ENCODE measurements at regions not wholly inside any gene's neighbourhood (a gene's known extent, or its start where the extent isn't known, plus 50 kb on each side); places are given as distances from the start of the nearest gene placed in this dataset.

DNA sequence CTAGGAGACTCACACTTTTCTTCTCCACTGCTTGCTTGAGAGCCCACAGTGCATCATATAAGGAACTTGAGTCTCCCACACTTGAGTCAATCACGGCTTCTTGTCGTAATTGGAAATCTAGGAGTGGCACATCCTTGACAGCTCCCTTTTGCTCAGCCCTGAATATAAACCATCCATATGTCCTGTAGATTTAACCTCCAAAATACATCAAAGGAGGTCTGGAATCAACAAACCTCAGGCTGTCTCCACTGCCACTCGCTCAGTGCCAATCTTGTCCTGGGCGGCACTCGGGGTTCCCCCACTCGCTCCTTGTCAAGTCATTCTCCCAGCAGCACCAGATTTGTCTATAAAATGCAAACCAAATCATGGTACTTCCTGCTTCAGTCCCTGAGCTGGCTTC, 84.4 kb upstream of the UQCRFS1 start:
- TF ChIP-seq, protein P1, sequence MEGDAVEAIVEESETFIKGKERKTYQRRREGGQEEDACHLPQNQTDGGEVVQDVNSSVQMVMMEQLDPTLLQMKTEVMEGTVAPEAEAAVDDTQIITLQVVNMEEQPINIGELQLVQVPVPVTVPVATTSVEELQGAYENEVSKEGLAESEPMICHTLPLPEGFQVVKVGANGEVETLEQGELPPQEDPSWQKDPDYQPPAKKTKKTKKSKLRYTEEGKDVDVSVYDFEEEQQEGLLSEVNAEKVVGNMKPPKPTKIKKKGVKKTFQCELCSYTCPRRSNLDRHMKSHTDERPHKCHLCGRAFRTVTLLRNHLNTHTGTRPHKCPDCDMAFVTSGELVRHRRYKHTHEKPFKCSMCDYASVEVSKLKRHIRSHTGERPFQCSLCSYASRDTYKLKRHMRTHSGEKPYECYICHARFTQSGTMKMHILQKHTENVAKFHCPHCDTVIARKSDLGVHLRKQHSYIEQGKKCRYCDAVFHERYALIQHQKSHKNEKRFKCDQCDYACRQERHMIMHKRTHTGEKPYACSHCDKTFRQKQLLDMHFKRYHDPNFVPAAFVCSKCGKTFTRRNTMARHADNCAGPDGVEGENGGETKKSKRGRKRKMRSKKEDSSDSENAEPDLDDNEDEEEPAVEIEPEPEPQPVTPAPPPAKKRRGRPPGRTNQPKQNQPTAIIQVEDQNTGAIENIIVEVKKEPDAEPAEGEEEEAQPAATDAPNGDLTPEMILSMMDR (IDR thresholded peaks at IDR 0.05; ENCODE audit: low read length, missing control alignments): no peak
- DNase-seq (ENCODE audit: low read depth): no peak
- H3K4me3 ChIP-seq (replicated peaks; ENCODE audit: low read depth, low read length): no peak overlapping the region

DNA sequence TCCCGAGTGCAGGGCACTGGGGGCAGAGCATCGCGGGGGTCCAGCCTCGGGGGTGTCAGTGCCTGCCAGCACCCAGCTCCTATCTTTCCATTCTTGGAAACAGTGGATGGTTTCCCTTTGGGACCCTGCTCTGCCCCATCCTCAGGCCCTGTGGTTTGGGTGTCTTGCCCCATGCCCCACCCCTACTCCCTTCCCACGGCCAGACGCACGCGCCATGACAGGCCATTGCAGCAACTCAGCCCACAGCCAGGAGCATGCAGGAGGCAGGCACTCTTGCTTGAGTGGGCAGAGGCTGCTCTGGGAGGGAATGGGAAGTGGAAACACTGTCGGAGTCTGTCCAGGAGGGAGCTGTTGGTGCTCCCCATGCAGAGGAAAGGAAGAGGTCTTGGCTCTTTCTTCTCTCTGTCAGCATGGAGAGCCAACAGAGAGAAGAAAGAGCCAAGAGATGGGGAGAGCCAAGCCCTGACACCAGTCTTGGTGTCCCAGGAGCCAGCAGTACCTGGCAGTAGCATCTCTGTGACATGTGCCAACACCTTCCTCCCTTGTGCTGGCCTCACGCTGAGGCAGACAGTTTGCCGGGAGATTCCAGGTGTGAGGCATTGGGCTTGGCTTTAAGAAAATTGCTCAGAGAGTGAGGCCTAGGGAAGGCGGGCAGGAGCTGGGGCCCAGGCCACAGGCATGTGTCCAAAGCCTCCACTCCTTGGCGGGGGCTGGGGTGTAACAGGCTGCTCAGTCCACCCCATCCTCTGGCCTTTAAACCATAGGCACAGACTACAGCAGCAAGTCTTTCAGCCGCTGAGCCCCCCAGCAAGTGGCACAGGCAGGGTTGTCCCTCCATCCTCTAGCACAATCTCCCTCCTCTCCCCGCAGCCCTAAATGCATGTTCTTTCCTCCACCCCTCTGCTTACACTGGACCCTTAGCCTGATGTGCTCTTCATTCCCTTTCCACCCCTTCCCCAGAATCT, 86.7 kb upstream of the UQCRFS1 start:
- H3K4me3 ChIP-seq (replicated peaks; ENCODE audit: low read depth, low read length): no peak overlapping the region
- TF ChIP-seq, protein P1 (IDR thresholded peaks at IDR 0.05; ENCODE audit: low read length, missing control alignments): no peak
- DNase-seq (ENCODE audit: low read depth): no peak

DNA sequence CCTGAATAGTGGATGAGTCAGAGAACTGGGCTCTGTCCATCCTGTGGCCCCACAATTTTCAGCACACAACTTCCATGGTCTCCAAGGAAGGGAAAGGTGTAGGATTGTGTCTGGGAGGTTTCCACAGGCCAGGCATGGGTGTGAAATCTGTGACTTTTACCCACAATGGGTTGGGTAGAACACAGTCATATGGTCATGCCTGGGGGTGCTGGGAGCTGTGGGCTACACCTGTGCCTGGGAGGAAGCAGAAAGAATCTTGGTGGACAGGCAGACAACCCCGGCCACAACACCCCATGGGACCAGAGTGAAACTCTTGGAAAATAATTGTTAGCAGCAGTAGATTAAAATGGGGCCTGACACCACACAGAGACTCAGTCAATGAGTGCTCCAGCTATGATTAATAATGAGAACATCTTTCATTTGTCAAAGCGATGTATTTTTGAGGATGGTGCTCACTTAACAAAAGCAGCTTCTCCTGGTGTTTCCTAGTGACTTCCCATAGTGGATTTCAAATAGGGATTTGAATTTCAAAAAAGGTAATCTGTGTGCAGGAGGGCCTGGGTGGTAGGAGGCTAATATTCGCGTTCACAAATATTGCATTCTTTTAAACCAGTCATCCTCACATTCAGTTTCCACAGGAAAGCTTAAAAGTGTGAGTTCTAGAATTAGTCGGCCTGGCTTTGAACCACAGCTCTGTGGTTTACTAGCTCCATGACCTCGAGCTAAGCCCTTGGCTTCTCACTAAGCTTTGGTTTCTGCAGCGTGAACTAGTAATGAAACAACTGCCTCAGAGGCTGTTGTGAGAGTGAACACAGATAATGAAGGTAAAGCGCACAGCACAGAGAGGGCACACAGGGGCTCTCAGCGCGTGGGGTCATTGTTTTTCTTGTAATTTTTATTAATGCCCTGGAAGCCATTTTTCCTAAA, 89.3 kb upstream of the UQCRFS1 start:
- H3K4me3 ChIP-seq (replicated peaks; ENCODE audit: low read depth, low read length): no peak overlapping the region
- DNase-seq (ENCODE audit: low read depth): no peak
- TF ChIP-seq, protein P1 (IDR thresholded peaks at IDR 0.05; ENCODE audit: low read length, missing control alignments): no peak

DNA sequence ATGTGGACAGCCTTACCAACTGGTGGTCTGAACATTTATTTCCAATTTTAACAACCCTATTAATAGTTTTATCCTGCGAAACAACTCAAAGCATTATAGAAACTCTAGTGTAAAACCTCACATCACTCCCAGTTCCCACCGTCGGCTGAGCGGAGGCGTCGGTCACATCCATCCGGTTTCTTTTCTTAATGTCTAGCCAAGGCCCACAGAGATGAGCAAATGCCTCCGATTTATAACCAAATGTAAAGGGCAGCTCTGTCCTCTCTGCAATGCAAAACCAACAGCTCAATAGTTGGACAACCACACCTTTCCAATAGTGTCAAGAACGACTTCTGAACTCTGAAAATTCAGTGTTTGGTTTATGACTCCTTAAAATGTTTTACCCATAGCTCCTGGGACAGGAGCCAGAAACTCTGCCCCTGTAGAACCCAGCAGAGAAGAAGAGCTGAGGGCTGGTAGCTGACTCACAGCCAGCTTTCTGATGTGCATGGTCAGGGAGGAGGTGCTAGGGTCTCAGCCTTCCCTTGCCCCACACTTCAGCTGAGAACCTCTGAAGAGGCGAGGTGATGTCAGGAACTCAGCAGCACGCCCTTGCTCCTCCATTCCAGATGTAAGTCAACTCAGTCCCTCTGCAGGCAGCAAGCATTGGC, 90.2 kb upstream of the UQCRFS1 start:
- TF ChIP-seq, protein P1 (IDR thresholded peaks at IDR 0.05; ENCODE audit: low read length, missing control alignments): no peak
- H3K4me3 ChIP-seq (replicated peaks; ENCODE audit: low read depth, low read length): no peak overlapping the region
- DNase-seq (ENCODE audit: low read depth): no peak

DNA sequence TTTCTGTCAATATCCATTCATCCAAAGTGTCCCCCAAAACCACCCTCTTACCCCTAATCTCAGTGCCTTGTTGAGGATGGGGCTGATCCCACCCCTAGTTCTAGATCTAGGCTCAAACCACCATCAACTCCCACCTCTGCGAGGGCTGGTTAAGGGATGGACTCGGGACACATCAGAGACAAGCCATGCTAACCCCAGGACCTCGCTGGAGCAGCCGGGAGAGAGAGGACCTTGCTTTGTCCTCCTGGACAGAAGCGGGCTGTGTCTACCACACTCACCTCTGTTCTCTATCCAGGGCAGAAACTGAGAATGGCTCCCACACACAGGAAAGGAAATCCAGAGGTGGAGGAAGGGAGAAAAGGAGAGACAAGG, 90.8 kb upstream of the UQCRFS1 start:
- no peak for DNase-seq (ENCODE audit: low read depth)
- H3K4me3 ChIP-seq (replicated peaks; ENCODE audit: low read depth, low read length): no peak overlapping the region
- TF ChIP-seq, protein P1 (IDR thresholded peaks at IDR 0.05; ENCODE audit: low read length, missing control alignments): no peak

DNA sequence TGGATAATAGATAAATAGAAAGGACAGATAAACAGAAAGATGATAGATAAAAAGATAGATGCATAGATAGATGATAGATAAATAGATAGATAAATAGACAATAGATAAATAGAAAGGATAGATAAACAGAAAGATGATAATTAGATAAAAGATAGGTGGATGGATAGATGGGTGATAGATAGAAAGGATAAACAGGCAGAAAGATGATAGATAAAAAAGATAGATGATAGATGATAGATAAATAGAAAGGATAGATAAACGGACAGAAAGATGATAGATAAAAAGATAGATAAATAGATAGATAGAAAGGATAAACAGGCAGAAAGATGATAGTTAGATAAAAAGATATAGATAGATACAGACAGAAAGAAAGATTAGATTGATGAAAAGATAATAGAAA, 92.3 kb upstream of the UQCRFS1 start:
- H3K4me3 ChIP-seq (replicated peaks; ENCODE audit: low read depth, low read length): no peak overlapping the region
- DNase-seq (ENCODE audit: low read depth): no peak
- TF ChIP-seq, protein P1 (IDR thresholded peaks at IDR 0.05; ENCODE audit: low read length, missing control alignments): no peak

All from fibroblast of pulmonary artery (primary cell).